Neural crest cell (in vitro differentiated cells): ENCODE measurements at regions not wholly inside any gene's neighbourhood (a gene's known extent, or its start where the extent isn't known, plus 50 kb on each side); places are given as distances from the start of the nearest gene placed in this dataset.

Experiments
- DNase-seq: peaks from one replicate; pipeline ENCODE4 v3.0.0; 2021; ENCODE audit warnings: low read depth, mixed read lengths, low spot score
- H3K27ac Mint-ChIP-seq: one replicate; pipeline ENCODE4 v1.8.0; 2021; ENCODE audit warnings: mild to moderate bottlenecking, mixed read lengths; ENCODE audit not compliant: unreplicated experiment
- H3K27me3 Mint-ChIP-seq: 2 replicates; pipeline ENCODE4 v1.8.0; 2021; ENCODE audit warnings: low read depth, mild to moderate bottlenecking, mixed read lengths
- H3K36me3 Mint-ChIP-seq: 2 replicates; pipeline ENCODE4 v1.8.0; 2021; ENCODE audit warnings: low read depth, mild to moderate bottlenecking, mixed read lengths
- H3K4me1 Mint-ChIP-seq: 2 replicates; pipeline ENCODE4 v1.8.0; 2021; ENCODE audit warnings: mixed read lengths
- H3K4me3 Mint-ChIP-seq: one replicate; pipeline ENCODE4 v1.8.0; 2021; ENCODE audit warnings: mild to moderate bottlenecking, mixed read lengths
- H3K9me3 Mint-ChIP-seq: 2 replicates; pipeline ENCODE4 v1.8.0; 2021; ENCODE audit warnings: mixed read lengths
- CTCF ChIP-seq: fragments of 200-600 bp; sonication (generic); conservative IDR thresholded peaks from 2 replicates; pipeline ENCODE4 v1.5.0; 2021; ENCODE audit warnings: antibody characterized with exemption, mild to moderate bottlenecking

GRCh38 chr2:36302911-36303310 is 52.7 kb upstream of the CRIM1 start:
- no peak for TF ChIP-seq CTCF
- no peaks in the 10 kb centered on the region for H3K4me1 Mint-ChIP-seq
- peaks cover 14% of the 10 kb centered on the region for H3K9me3 Mint-ChIP-seq
- H3K36me3 Mint-ChIP-seq, result no peaks in the 10 kb centered on the region
- no peak overlapping the region for H3K27ac Mint-ChIP-seq
- H3K27me3 Mint-ChIP-seq, result no peaks in the 10 kb centered on the region
- no peak overlapping the region for H3K4me3 Mint-ChIP-seq
- no peak for DNase-seq

GRCh38 chr2:36301843-36302242 is 53.7 kb upstream of the CRIM1 start:
- Mint-ChIP-seq H3K36me3 (no peaks in the 10 kb centered on the region), H3K4me1 (no peaks in the 10 kb centered on the region), H3K27me3 (no peaks in the 10 kb centered on the region), H3K27ac (no peak overlapping the region), H3K4me3 (no peak overlapping the region), H3K9me3 (peaks cover 14% of the 10 kb centered on the region)
- DNase-seq, result no peak
- TF ChIP-seq CTCF, result no peak

- Mint-ChIP-seq H3K27me3 (no peaks in the 10 kb centered on the region), H3K27ac (no peak overlapping the region), H3K36me3 (no peaks in the 10 kb centered on the region), H3K4me1 (no peaks in the 10 kb centered on the region), H3K9me3 (peaks cover 14% of the 10 kb centered on the region), H3K4me3 (no peak overlapping the region)
- DNase-seq, result no peak
- TF ChIP-seq CTCF, result no peak
Observed at GRCh38 chr2:36300697-36301096, 54.9 kb upstream of the CRIM1 start.

- no peak for TF ChIP-seq CTCF
- DNase-seq, result no peak
- peaks cover 3% of the 10 kb centered on the region for H3K9me3 Mint-ChIP-seq
- no peaks in the 10 kb centered on the region for H3K27me3 Mint-ChIP-seq
- no peak overlapping the region for H3K27ac Mint-ChIP-seq
- H3K36me3 Mint-ChIP-seq, result no peaks in the 10 kb centered on the region
- H3K4me3 Mint-ChIP-seq, result no peak overlapping the region
- H3K4me1 Mint-ChIP-seq, result no peaks in the 10 kb centered on the region
Observed at GRCh38 chr2:36296798-36297197, 58.8 kb upstream of the CRIM1 start.

- Mint-ChIP-seq H3K4me1 (no peaks in the 10 kb centered on the region), H3K36me3 (no peaks in the 10 kb centered on the region), H3K4me3 (no peak overlapping the region), H3K27me3 (no peaks in the 10 kb centered on the region), H3K27ac (no peak overlapping the region), H3K9me3 (no peaks in the 10 kb centered on the region)
- DNase-seq, result no peak
- no peak for TF ChIP-seq CTCF
Observed at GRCh38 chr2:36294316-36294721, 61.3 kb upstream of the CRIM1 start.

- no peak overlapping the region for H3K27ac Mint-ChIP-seq
- H3K4me1 Mint-ChIP-seq, result no peaks in the 10 kb centered on the region
- no peaks in the 10 kb centered on the region for H3K27me3 Mint-ChIP-seq
- H3K36me3 Mint-ChIP-seq, result no peaks in the 10 kb centered on the region
- no peaks in the 10 kb centered on the region for H3K9me3 Mint-ChIP-seq
- TF ChIP-seq CTCF, result no peak
- no peak for DNase-seq
- H3K4me3 Mint-ChIP-seq, result no peak overlapping the region
Observed at GRCh38 chr2:36290306-36290856, 65.2 kb upstream of the CRIM1 start.
